MCF 10A (cell line): ENCODE measurements at regions not wholly inside any gene's neighbourhood (a gene's known extent, or its start where the extent isn't known, plus 50 kb on each side); places are given as distances from the start of the nearest gene placed in this dataset.
"Not testable (repeated sequence)": the region's sequence is repeated elsewhere in the genome, so short reads cannot be mapped to it uniquely, and the experiment has no call there.

Source experiments
- BruUV-seq: library from RNA; stranded (reverse); fragments of 400-500 nt; replicated peaks from 2 replicates; lab custom pipeline; 2021; lab: Mats Ljungman, UMichigan
- CTCF ChIA-PET: fragments of 300-600 bp; sonication (Branson Sonifier 250); formaldehyde crosslinking; extraction: SDS; loops from one replicate; lab custom pipeline; 2021; ENCODE audit warnings: antibody characterized with exemption, inconsistent platforms; lab: Yijun Ruan, JAX
- POLR2A ChIA-PET: fragments of 300-600, 350-650 bp; sonication (Branson Sonifier 250); formaldehyde crosslinking; extraction: SDS; loops from one replicate; lab custom pipeline; 2020; ENCODE audit warnings: antibody characterized with exemption, inconsistent platforms; lab: Yijun Ruan, JAX
- DNase-seq: peaks from one replicate; pipeline ENCODE4 v3.0.0-alpha.2; 2018; ENCODE audit not compliant: unreplicated experiment
- H3K27ac Mint-ChIP-seq: one replicate; pipeline ENCODE4 v1.8.0; 2022; ENCODE audit warnings: mild to moderate bottlenecking, low read depth, mixed read lengths; ENCODE audit not compliant: unreplicated experiment
- H3K27me3 Mint-ChIP-seq: one replicate; pipeline ENCODE4 v1.8.0; 2022; ENCODE audit warnings: mixed read lengths; ENCODE audit not compliant: insufficient read depth, unreplicated experiment
- H3K36me3 Mint-ChIP-seq: one replicate; pipeline ENCODE4 v1.8.0; 2022; ENCODE audit warnings: mild to moderate bottlenecking, moderate library complexity, mixed read lengths; ENCODE audit not compliant: insufficient read depth, unreplicated experiment
- H3K4me1 Mint-ChIP-seq: one replicate; pipeline ENCODE4 v1.8.0; 2022; ENCODE audit warnings: mixed read lengths; ENCODE audit not compliant: insufficient read depth, unreplicated experiment
- H3K4me3 Mint-ChIP-seq: one replicate; pipeline ENCODE4 v1.8.0; 2022; ENCODE audit warnings: mild to moderate bottlenecking, moderate library complexity, mixed read lengths; ENCODE audit not compliant: unreplicated experiment
- H3K9me3 Mint-ChIP-seq: one replicate; pipeline ENCODE4 v1.8.0; 2022; ENCODE audit warnings: mixed read lengths; ENCODE audit not compliant: unreplicated experiment
- CTCF ChIP-seq: fragments of 200-600 bp; IDR thresholded peaks from one replicate; pipeline ENCODE4 v1.8.0; 2022; ENCODE audit warnings: antibody characterized with exemption, mild to moderate bottlenecking; ENCODE audit not compliant: unreplicated experiment
- intact Hi-C: fragments of 100-400 bp; cut with micrococcal nuclease; formaldehyde crosslinking; loops from 2 replicates; pipeline ENCODE4 v1.14.1; 2022

- intact Hi-C loops = no loop called here
Observed at GRCh38 chr2:39865751-39866150, 86.7 kb upstream of the THUMPD2 start.

GRCh38 chr2:39863672-39864071 lies 84.6 kb upstream of the THUMPD2 start:
- H3K36me3 Mint-ChIP-seq, H3K27ac Mint-ChIP-seq, DNase-seq, H3K4me1 Mint-ChIP-seq, H3K27me3 Mint-ChIP-seq, H3K9me3 Mint-ChIP-seq, H3K4me3 Mint-ChIP-seq, BruUV-seq, intact Hi-C loops, POLR2A ChIA-PET, CTCF ChIA-PET: not testable (repeated sequence)

More at GRCh38 chr2:39865751-39866150, 86.7 kb upstream of the THUMPD2 start:
- Mint-ChIP-seq H3K9me3 (peaks cover 7% of the 10 kb centered on the region), H3K4me1 (peaks cover 5% of the 10 kb centered on the region), H3K36me3 (no peaks in the 10 kb centered on the region), H3K27me3 (no peaks in the 10 kb centered on the region), H3K27ac (no peak overlapping the region), H3K4me3 (no peak overlapping the region)
- no TSS peak for BruUV-seq
- TF ChIP-seq CTCF = no peak
- ChIA-PET CTCF (interaction anchor here (0.6 to 0.7 kb wide), 2 partner anchors 9 to 18 kb away, joined by 3 read pairs; no protein-coding TSS in a partner anchor), POLR2A (interaction anchor here (1.8 kb wide), 1 partner anchor 20 kb away, joined by 6 read pairs; no protein-coding TSS in a partner anchor)
- no peak for DNase-seq

- Mint-ChIP-seq H3K27ac (no peak overlapping the region), H3K9me3 (peaks cover 7% of the 10 kb centered on the region), H3K4me1 (no peaks in the 10 kb centered on the region), H3K36me3 (no peaks in the 10 kb centered on the region), H3K27me3 (no peaks in the 10 kb centered on the region), H3K4me3 (no peak overlapping the region)
- CTCF ChIA-PET = interaction anchor here (0.6 to 1.3 kb wide), 3 partner anchors 23 to 384 kb away, joined by 3 to 4 read pairs (median 4); no protein-coding TSS in a partner anchor
- intact Hi-C loops = no loop called here
- DNase-seq = no peak
- BruUV-seq = no TSS peak
- POLR2A ChIA-PET = no interaction called here
- no peak for TF ChIP-seq CTCF
Observed at GRCh38 chr2:39860538-39860937, 81.5 kb upstream of the THUMPD2 start.

GRCh38 chr2:39858677-39859076 lies 79.6 kb upstream of the THUMPD2 start:
- intact Hi-C loops = no loop called here
- BruUV-seq = no TSS peak
- H3K9me3 Mint-ChIP-seq = peaks cover 7% of the 10 kb centered on the region
- no peaks in the 10 kb centered on the region for H3K4me1 Mint-ChIP-seq
- ChIA-PET POLR2A (no interaction called here), CTCF (interaction anchor here (1.4 kb wide), 1 partner anchor 22 kb away, joined by 3 read pairs; no protein-coding TSS in a partner anchor)
- no peak for DNase-seq
- H3K36me3 Mint-ChIP-seq = no peaks in the 10 kb centered on the region
- no peak overlapping the region for H3K27ac Mint-ChIP-seq
- no peaks in the 10 kb centered on the region for H3K27me3 Mint-ChIP-seq
- no peak for TF ChIP-seq CTCF
- no peak overlapping the region for H3K4me3 Mint-ChIP-seq
